Liver (tissue), 8 donors: ENCODE measurements at regions not wholly inside any gene's neighbourhood (a gene's known extent, or its start where the extent isn't known, plus 50 kb on each side); places are given as distances from the start of the nearest gene placed in this dataset.

Source experiments
- DNase-seq: peaks from one replicate; pipeline ENCODE4 v3.0.0-alpha.2; 2017; ENCODE audit warnings: low spot score
- H3K27ac ChIP-seq, 2 donors: one replicate each; pipeline ENCODE4 v1.7.0; 2013; ENCODE audit warnings: inconsistent platforms in 2 of 2, low read length in 2 of 2, control low read depth in 1 of 2, low read depth in 1 of 2, mild to moderate bottlenecking in 1 of 2
- H3K27me3 ChIP-seq, 4 donors: one replicate each; pipeline versions ENCODE4 v1.6.1 to v1.7.0; 2013; ENCODE audit warnings: low read length in 3 of 4, inconsistent platforms in 1 of 4, mild to moderate bottlenecking in 1 of 4, moderate library complexity in 1 of 4; ENCODE audit not compliant: control insufficient read depth in 4 of 4, insufficient read depth in 4 of 4
- H3K36me3 ChIP-seq, 4 donors: one replicate each; pipeline versions ENCODE4 v1.6.1 to v1.7.0; 2013; ENCODE audit warnings: low read length in 3 of 4, mild to moderate bottlenecking in 3 of 4, low read depth in 1 of 4, moderate library complexity in 1 of 4; ENCODE audit not compliant: control insufficient read depth in 4 of 4, insufficient read depth in 3 of 4
- H3K4me1 ChIP-seq, 4 donors: one replicate each; pipeline versions ENCODE4 v1.6.1 to v1.7.0; 2013; ENCODE audit warnings: low read length in 3 of 4, mild to moderate bottlenecking in 3 of 4, moderate library complexity in 1 of 4; ENCODE audit not compliant: control insufficient read depth in 4 of 4, insufficient read depth in 4 of 4
- H3K4me3 ChIP-seq, 3 donors: one replicate each; pipeline versions ENCODE4 v1.6.1 to v1.7.0; 2013; ENCODE audit warnings: low read length in 3 of 3, control low read depth in 1 of 3, low read depth in 1 of 3, mild to moderate bottlenecking in 1 of 3
- H3K9ac ChIP-seq, 2 donors: one replicate each; pipeline ENCODE4 v1.7.0; 2013; ENCODE audit warnings: low read length in 2 of 2, mild to moderate bottlenecking in 2 of 2, moderate library complexity in 2 of 2, control low read depth in 1 of 2, low read depth in 1 of 2
- H3K9me3 ChIP-seq, 4 donors: one replicate each; pipeline versions ENCODE4 v1.6.1 to v1.7.0; 2013; ENCODE audit warnings: low read length in 3 of 4; ENCODE audit not compliant: control insufficient read depth in 4 of 4
- EGR1 ChIP-seq, 2 donors: IDR thresholded peaks; 2 replicates each; pipeline ENCODE4 v1.6.1; 2016 to 2018; ENCODE audit warnings: antibody characterized with exemption in 2 of 2, low read depth in 2 of 2
- FOXA1 ChIP-seq: IDR thresholded peaks from 2 replicates; pipeline ENCODE4 v1.6.1; 2016; ENCODE audit warnings: antibody characterized with exemption
- FOXA2 ChIP-seq: IDR thresholded peaks from 2 replicates; pipeline ENCODE4 v1.6.1; 2016; ENCODE audit warnings: antibody characterized with exemption
- GABPA ChIP-seq, 2 donors: IDR thresholded peaks in 1 of 2; conservative IDR thresholded peaks in 1 of 2; 2 replicates each; pipeline ENCODE4 v1.6.1; 2016; ENCODE audit warnings: antibody characterized with exemption in 2 of 2, mild to moderate bottlenecking in 1 of 2, moderate library complexity in 1 of 2
- HNF4A ChIP-seq, 2 donors: conservative IDR thresholded peaks; 2 replicates each; pipeline ENCODE4 v1.6.1; 2016; ENCODE audit warnings: antibody characterized with exemption in 2 of 2, mild to moderate bottlenecking in 2 of 2
- HNF4G ChIP-seq: IDR thresholded peaks from 2 replicates; pipeline ENCODE4 v1.6.1; 2016; ENCODE audit warnings: antibody characterized with exemption
- NR2F2 ChIP-seq: IDR thresholded peaks from 2 replicates; pipeline ENCODE4 v1.6.1; 2016; ENCODE audit warnings: antibody characterized with exemption
- RAD21 ChIP-seq, 2 donors: IDR thresholded peaks; 2 replicates each; pipeline ENCODE4 v1.6.1; 2016; ENCODE audit warnings: antibody characterized with exemption in 2 of 2, mild to moderate bottlenecking in 2 of 2
- RXRA ChIP-seq, 2 donors: IDR thresholded peaks; 2 replicates each; pipeline ENCODE4 v1.6.1; 2017 to 2018; ENCODE audit warnings: antibody characterized with exemption in 2 of 2, mild to moderate bottlenecking in 1 of 2
- SP1 ChIP-seq: IDR thresholded peaks from 2 replicates; pipeline ENCODE4 v1.6.1; 2018; ENCODE audit warnings: antibody characterized with exemption, mild to moderate bottlenecking
- TAF1 ChIP-seq: conservative IDR thresholded peaks from 2 replicates; pipeline ENCODE4 v1.6.1; 2016; ENCODE audit warnings: antibody characterized with exemption, mild to moderate bottlenecking
- YY1 ChIP-seq: IDR thresholded peaks from 2 replicates; pipeline ENCODE4 v1.6.1; 2016; ENCODE audit warnings: antibody characterized with exemption, mild to moderate bottlenecking
- WGBS: extraction: QIAGEN DNeasy Blood & Tissue Kit; methylation state at CpG from one replicate; pipeline ENCODE4 v1.1.7; 2013; 5-methylcytosine and 5-hydroxymethylcytosine counted together
- TF ChIP-seq, protein P1 (sequence below): IDR thresholded peaks from 2 replicates; pipeline ENCODE4 v1.6.1; 2016; ENCODE audit warnings: antibody characterized with exemption
- TF ChIP-seq, protein P2 (sequence below): IDR thresholded peaks from 2 replicates; pipeline ENCODE4 v1.6.1; 2016; ENCODE audit warnings: antibody characterized with exemption, mild to moderate bottlenecking
- TF ChIP-seq, protein P3 (sequence below): IDR thresholded peaks from 2 replicates; pipeline ENCODE4 v1.6.1; 2016; ENCODE audit warnings: antibody characterized with exemption
- TF ChIP-seq, protein P4 (sequence below): fragments of 150-350 bp; IDR thresholded peaks from 2 replicates; pipeline ENCODE4 v1.5.1; 2017; ENCODE audit warnings: improper control_type of control experiment, low read depth, low read length; ENCODE audit not compliant: missing input control
- donor health status: healthy.
- donor health status: healthy.
- donor health status: healthy.
- donor health status: healthy.
- donor health status: healthy.

DNA sequence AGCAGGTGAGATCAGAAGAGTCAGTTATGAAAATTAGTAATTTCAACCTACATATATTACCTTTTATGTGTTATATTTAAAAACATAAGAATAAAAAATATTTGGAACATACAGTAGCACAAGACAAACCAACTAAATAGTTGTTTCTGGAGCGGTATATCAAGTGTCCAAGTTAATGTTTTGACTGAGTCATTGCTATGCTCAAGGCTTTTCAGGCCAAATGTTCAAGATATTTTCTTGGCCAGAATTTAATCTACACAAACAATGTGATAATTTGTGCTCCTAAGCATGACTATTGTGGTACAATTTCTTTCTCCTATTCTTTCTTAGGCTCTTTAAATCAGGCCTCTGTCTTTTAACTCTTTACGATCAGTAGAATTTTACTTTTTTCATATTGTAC, 412.4 kb downstream of the RAP2B start:
- 94% methylated on average over 2 of the region's 2 CpGs for WGBS
- H3K27ac ChIP-seq, result no peak overlapping the region
- H3K4me3 ChIP-seq, result no peak overlapping the region
- H3K27me3 ChIP-seq, result no peaks in the 10 kb centered on the region
- no peak for DNase-seq
- H3K4me1 ChIP-seq, result no peaks in the 10 kb centered on the region
- H3K9ac ChIP-seq, result no peak overlapping the region
- H3K36me3 ChIP-seq, result no peaks in the 10 kb centered on the region
- H3K9me3 ChIP-seq, result no peaks in the 10 kb centered on the region
- no peak for TF ChIP-seq RAD21 (IDR thresholded peaks at IDR 0.05)
- no peak for TF ChIP-seq EGR1 (IDR thresholded peaks at IDR 0.05; ENCODE audit: low read depth in 2 of 2)
- TF ChIP-seq YY1, result no peak
- TF ChIP-seq, protein P1, sequence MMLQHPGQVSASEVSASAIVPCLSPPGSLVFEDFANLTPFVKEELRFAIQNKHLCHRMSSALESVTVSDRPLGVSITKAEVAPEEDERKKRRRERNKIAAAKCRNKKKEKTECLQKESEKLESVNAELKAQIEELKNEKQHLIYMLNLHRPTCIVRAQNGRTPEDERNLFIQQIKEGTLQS, result no peak
- no peak for TF ChIP-seq FOXA2
- TF ChIP-seq HNF4G, result no peak
- TF ChIP-seq, protein P2, sequence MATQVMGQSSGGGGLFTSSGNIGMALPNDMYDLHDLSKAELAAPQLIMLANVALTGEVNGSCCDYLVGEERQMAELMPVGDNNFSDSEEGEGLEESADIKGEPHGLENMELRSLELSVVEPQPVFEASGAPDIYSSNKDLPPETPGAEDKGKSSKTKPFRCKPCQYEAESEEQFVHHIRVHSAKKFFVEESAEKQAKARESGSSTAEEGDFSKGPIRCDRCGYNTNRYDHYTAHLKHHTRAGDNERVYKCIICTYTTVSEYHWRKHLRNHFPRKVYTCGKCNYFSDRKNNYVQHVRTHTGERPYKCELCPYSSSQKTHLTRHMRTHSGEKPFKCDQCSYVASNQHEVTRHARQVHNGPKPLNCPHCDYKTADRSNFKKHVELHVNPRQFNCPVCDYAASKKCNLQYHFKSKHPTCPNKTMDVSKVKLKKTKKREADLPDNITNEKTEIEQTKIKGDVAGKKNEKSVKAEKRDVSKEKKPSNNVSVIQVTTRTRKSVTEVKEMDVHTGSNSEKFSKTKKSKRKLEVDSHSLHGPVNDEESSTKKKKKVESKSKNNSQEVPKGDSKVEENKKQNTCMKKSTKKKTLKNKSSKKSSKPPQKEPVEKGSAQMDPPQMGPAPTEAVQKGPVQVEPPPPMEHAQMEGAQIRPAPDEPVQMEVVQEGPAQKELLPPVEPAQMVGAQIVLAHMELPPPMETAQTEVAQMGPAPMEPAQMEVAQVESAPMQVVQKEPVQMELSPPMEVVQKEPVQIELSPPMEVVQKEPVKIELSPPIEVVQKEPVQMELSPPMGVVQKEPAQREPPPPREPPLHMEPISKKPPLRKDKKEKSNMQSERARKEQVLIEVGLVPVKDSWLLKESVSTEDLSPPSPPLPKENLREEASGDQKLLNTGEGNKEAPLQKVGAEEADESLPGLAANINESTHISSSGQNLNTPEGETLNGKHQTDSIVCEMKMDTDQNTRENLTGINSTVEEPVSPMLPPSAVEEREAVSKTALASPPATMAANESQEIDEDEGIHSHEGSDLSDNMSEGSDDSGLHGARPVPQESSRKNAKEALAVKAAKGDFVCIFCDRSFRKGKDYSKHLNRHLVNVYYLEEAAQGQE, result no peak
- TF ChIP-seq, protein P3, sequence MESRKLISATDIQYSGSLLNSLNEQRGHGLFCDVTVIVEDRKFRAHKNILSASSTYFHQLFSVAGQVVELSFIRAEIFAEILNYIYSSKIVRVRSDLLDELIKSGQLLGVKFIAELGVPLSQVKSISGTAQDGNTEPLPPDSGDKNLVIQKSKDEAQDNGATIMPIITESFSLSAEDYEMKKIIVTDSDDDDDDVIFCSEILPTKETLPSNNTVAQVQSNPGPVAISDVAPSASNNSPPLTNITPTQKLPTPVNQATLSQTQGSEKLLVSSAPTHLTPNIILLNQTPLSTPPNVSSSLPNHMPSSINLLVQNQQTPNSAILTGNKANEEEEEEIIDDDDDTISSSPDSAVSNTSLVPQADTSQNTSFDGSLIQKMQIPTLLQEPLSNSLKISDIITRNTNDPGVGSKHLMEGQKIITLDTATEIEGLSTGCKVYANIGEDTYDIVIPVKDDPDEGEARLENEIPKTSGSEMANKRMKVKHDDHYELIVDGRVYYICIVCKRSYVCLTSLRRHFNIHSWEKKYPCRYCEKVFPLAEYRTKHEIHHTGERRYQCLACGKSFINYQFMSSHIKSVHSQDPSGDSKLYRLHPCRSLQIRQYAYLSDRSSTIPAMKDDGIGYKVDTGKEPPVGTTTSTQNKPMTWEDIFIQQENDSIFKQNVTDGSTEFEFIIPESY, result no peak
- TF ChIP-seq, protein P4, sequence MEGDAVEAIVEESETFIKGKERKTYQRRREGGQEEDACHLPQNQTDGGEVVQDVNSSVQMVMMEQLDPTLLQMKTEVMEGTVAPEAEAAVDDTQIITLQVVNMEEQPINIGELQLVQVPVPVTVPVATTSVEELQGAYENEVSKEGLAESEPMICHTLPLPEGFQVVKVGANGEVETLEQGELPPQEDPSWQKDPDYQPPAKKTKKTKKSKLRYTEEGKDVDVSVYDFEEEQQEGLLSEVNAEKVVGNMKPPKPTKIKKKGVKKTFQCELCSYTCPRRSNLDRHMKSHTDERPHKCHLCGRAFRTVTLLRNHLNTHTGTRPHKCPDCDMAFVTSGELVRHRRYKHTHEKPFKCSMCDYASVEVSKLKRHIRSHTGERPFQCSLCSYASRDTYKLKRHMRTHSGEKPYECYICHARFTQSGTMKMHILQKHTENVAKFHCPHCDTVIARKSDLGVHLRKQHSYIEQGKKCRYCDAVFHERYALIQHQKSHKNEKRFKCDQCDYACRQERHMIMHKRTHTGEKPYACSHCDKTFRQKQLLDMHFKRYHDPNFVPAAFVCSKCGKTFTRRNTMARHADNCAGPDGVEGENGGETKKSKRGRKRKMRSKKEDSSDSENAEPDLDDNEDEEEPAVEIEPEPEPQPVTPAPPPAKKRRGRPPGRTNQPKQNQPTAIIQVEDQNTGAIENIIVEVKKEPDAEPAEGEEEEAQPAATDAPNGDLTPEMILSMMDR, result no peak
- no peak for TF ChIP-seq GABPA (IDR thresholded peaks at IDR 0.05 in 1 of 2, conservative IDR thresholded peaks at IDR 0.05 in 1 of 2)
- TF ChIP-seq SP1, result no peak
- TF ChIP-seq NR2F2, result no peak
- TF ChIP-seq TAF1, result no peak
- TF ChIP-seq FOXA1, result no peak
- no peak for TF ChIP-seq HNF4A (conservative IDR thresholded peaks at IDR 0.05)

DNA sequence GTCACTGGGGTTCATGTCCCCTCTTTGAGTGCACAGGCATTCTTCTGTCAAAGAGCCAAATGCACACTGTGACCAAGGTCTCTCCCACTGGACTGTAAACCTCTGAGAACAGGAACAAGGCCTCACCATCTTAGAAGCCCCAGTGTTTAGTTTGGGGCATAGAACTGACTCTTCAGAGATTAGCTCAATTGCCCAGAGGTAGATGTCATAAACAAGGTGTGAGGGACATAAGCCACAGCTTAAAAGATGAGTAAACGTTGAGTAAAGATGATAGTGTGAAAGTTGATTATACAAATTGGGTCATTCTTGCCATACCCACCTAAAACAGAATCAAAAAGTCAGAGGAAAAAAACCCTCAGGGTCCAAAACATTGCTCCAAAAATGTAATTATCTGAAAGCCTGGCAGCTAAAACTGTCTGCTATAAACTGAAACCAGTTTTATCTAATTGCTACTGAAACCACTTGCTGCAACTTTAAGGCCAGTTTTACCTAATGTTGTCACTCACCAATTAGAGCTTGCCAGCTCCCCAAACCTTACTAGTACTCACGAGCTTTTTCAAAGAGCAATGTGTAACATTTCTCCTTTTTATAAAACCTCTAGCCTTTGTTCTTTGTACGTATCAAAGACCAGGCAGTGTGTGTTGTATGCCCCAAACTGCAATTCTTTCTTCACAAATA, 415.2 kb downstream of the RAP2B start:
- 67% methylated on average over 3 of the region's 3 CpGs for WGBS
- Histone ChIP-seq H3K27ac (no peak overlapping the region), H3K27me3 (no peaks in the 10 kb centered on the region), H3K36me3 (no peaks in the 10 kb centered on the region), H3K9me3 (no peaks in the 10 kb centered on the region), H3K4me3 (no peak overlapping the region), H3K9ac (no peak overlapping the region), H3K4me1 (no peaks in the 10 kb centered on the region)
- no peak for DNase-seq
- TF ChIP-seq RXRA (IDR thresholded peaks at IDR 0.05) (no peak), TAF1 (no peak), YY1 (no peak)
- TF ChIP-seq, protein P2, result no peak
- TF ChIP-seq, protein P4, result no peak
